Liver (tissue), 8 donors: ENCODE measurements at regions not wholly inside any gene's neighbourhood (a gene's known extent, or its start where the extent isn't known, plus 50 kb on each side); places are given as distances from the start of the nearest gene placed in this dataset.

Experiments
- DNase-seq: peaks from one replicate; pipeline ENCODE4 v3.0.0-alpha.2; 2017; ENCODE audit warnings: low spot score
- H3K27ac ChIP-seq, 2 donors: one replicate each; pipeline ENCODE4 v1.7.0; 2013; ENCODE audit warnings: inconsistent platforms in 2 of 2, low read length in 2 of 2, control low read depth in 1 of 2, low read depth in 1 of 2, mild to moderate bottlenecking in 1 of 2
- H3K27me3 ChIP-seq, 4 donors: one replicate each; pipeline versions ENCODE4 v1.6.1 to v1.7.0; 2013; ENCODE audit warnings: low read length in 3 of 4, inconsistent platforms in 1 of 4, mild to moderate bottlenecking in 1 of 4, moderate library complexity in 1 of 4; ENCODE audit not compliant: control insufficient read depth in 4 of 4, insufficient read depth in 4 of 4
- H3K36me3 ChIP-seq, 4 donors: one replicate each; pipeline versions ENCODE4 v1.6.1 to v1.7.0; 2013; ENCODE audit warnings: low read length in 3 of 4, mild to moderate bottlenecking in 3 of 4, low read depth in 1 of 4, moderate library complexity in 1 of 4; ENCODE audit not compliant: control insufficient read depth in 4 of 4, insufficient read depth in 3 of 4
- H3K4me1 ChIP-seq, 4 donors: one replicate each; pipeline versions ENCODE4 v1.6.1 to v1.7.0; 2013; ENCODE audit warnings: low read length in 3 of 4, mild to moderate bottlenecking in 3 of 4, moderate library complexity in 1 of 4; ENCODE audit not compliant: control insufficient read depth in 4 of 4, insufficient read depth in 4 of 4
- H3K4me3 ChIP-seq, 3 donors: one replicate each; pipeline versions ENCODE4 v1.6.1 to v1.7.0; 2013; ENCODE audit warnings: low read length in 3 of 3, control low read depth in 1 of 3, low read depth in 1 of 3, mild to moderate bottlenecking in 1 of 3
- H3K9ac ChIP-seq, 2 donors: one replicate each; pipeline ENCODE4 v1.7.0; 2013; ENCODE audit warnings: low read length in 2 of 2, mild to moderate bottlenecking in 2 of 2, moderate library complexity in 2 of 2, control low read depth in 1 of 2, low read depth in 1 of 2
- H3K9me3 ChIP-seq, 4 donors: one replicate each; pipeline versions ENCODE4 v1.6.1 to v1.7.0; 2013; ENCODE audit warnings: low read length in 3 of 4; ENCODE audit not compliant: control insufficient read depth in 4 of 4
- EGR1 ChIP-seq, 2 donors: IDR thresholded peaks; 2 replicates each; pipeline ENCODE4 v1.6.1; 2016 to 2018; ENCODE audit warnings: antibody characterized with exemption in 2 of 2, low read depth in 2 of 2
- FOXA1 ChIP-seq: IDR thresholded peaks from 2 replicates; pipeline ENCODE4 v1.6.1; 2016; ENCODE audit warnings: antibody characterized with exemption
- FOXA2 ChIP-seq: IDR thresholded peaks from 2 replicates; pipeline ENCODE4 v1.6.1; 2016; ENCODE audit warnings: antibody characterized with exemption
- GABPA ChIP-seq, 2 donors: IDR thresholded peaks in 1 of 2; conservative IDR thresholded peaks in 1 of 2; 2 replicates each; pipeline ENCODE4 v1.6.1; 2016; ENCODE audit warnings: antibody characterized with exemption in 2 of 2, mild to moderate bottlenecking in 1 of 2, moderate library complexity in 1 of 2
- HNF4A ChIP-seq, 2 donors: conservative IDR thresholded peaks; 2 replicates each; pipeline ENCODE4 v1.6.1; 2016; ENCODE audit warnings: antibody characterized with exemption in 2 of 2, mild to moderate bottlenecking in 2 of 2
- HNF4G ChIP-seq: IDR thresholded peaks from 2 replicates; pipeline ENCODE4 v1.6.1; 2016; ENCODE audit warnings: antibody characterized with exemption
- JUND ChIP-seq, 2 donors: IDR thresholded peaks; 2 replicates each; pipeline ENCODE4 v1.6.1; 2016; ENCODE audit warnings: antibody characterized with exemption in 2 of 2
- NR2F2 ChIP-seq: IDR thresholded peaks from 2 replicates; pipeline ENCODE4 v1.6.1; 2016; ENCODE audit warnings: antibody characterized with exemption
- RAD21 ChIP-seq, 2 donors: IDR thresholded peaks; 2 replicates each; pipeline ENCODE4 v1.6.1; 2016; ENCODE audit warnings: antibody characterized with exemption in 2 of 2, mild to moderate bottlenecking in 2 of 2
- RXRA ChIP-seq, 2 donors: IDR thresholded peaks; 2 replicates each; pipeline ENCODE4 v1.6.1; 2017 to 2018; ENCODE audit warnings: antibody characterized with exemption in 2 of 2, mild to moderate bottlenecking in 1 of 2
- SP1 ChIP-seq: IDR thresholded peaks from 2 replicates; pipeline ENCODE4 v1.6.1; 2018; ENCODE audit warnings: antibody characterized with exemption, mild to moderate bottlenecking
- TAF1 ChIP-seq: conservative IDR thresholded peaks from 2 replicates; pipeline ENCODE4 v1.6.1; 2016; ENCODE audit warnings: antibody characterized with exemption, mild to moderate bottlenecking
- YY1 ChIP-seq: IDR thresholded peaks from 2 replicates; pipeline ENCODE4 v1.6.1; 2016; ENCODE audit warnings: antibody characterized with exemption, mild to moderate bottlenecking
- WGBS: extraction: QIAGEN DNeasy Blood & Tissue Kit; methylation state at CpG from one replicate; pipeline ENCODE4 v1.1.7; 2013; 5-methylcytosine and 5-hydroxymethylcytosine counted together
- TF ChIP-seq, protein P1 (sequence below): IDR thresholded peaks from 2 replicates; pipeline ENCODE4 v1.6.1; 2016; ENCODE audit warnings: antibody characterized with exemption, mild to moderate bottlenecking
- TF ChIP-seq, protein P2 (sequence below): fragments of 150-350 bp; IDR thresholded peaks from 2 replicates; pipeline ENCODE4 v1.5.1; 2017; ENCODE audit warnings: improper control_type of control experiment, low read depth, low read length; ENCODE audit not compliant: missing input control
- TF ChIP-seq, protein P3 (sequence below): IDR thresholded peaks from 2 replicates; pipeline ENCODE4 v1.6.1; 2016; ENCODE audit warnings: antibody characterized with exemption
- TF ChIP-seq, protein P4 (sequence below): IDR thresholded peaks from 2 replicates; pipeline ENCODE4 v1.6.1; 2016; ENCODE audit warnings: antibody characterized with exemption
- TF ChIP-seq, protein P5 (sequence below): IDR thresholded peaks from 2 replicates; pipeline ENCODE4 v1.6.1; 2016; ENCODE audit warnings: antibody characterized with exemption
- donor health status: healthy.
- donor health status: healthy.
- donor health status: healthy.
- donor health status: healthy.
- donor health status: healthy.

DNA sequence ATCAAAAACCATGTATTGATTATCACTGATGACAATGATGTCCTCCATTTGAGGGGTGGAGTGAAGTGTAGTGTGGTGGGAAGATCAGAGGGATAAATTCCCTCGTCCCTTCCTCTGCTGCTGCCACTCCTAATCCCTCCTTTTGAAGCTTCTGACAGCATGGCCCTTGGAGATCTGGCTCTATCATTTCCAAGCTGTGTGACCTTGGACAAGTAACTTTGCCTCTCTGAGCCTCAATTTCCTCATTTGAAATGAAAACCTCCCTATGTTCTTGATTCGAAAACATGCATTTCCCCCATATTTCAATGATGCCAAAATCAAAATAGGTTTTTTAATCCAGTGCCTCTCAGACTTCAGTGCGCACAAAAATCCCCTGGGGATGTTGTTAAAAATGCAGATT, 231.6 kb downstream of the RBM19 start:
- DNase-seq, result no peak
- WGBS, result 70% methylated on average over 3 of the region's 3 CpGs
- no peak overlapping the region for H3K9ac ChIP-seq
- no peaks in the 10 kb centered on the region for H3K36me3 ChIP-seq
- H3K9me3 ChIP-seq, result no peaks in the 10 kb centered on the region
- no peaks in the 10 kb centered on the region for H3K4me1 ChIP-seq
- H3K27me3 ChIP-seq, result peaks cover 0 to 2% (median 0%) of the 10 kb centered on the region in 4 donors
- H3K4me3 ChIP-seq, result no peak overlapping the region
- H3K27ac ChIP-seq, result no peak overlapping the region
- no peak for TF ChIP-seq HNF4G
- no peak for TF ChIP-seq FOXA1
- no peak for TF ChIP-seq HNF4A (conservative IDR thresholded peaks at IDR 0.05)
- TF ChIP-seq, protein P1, sequence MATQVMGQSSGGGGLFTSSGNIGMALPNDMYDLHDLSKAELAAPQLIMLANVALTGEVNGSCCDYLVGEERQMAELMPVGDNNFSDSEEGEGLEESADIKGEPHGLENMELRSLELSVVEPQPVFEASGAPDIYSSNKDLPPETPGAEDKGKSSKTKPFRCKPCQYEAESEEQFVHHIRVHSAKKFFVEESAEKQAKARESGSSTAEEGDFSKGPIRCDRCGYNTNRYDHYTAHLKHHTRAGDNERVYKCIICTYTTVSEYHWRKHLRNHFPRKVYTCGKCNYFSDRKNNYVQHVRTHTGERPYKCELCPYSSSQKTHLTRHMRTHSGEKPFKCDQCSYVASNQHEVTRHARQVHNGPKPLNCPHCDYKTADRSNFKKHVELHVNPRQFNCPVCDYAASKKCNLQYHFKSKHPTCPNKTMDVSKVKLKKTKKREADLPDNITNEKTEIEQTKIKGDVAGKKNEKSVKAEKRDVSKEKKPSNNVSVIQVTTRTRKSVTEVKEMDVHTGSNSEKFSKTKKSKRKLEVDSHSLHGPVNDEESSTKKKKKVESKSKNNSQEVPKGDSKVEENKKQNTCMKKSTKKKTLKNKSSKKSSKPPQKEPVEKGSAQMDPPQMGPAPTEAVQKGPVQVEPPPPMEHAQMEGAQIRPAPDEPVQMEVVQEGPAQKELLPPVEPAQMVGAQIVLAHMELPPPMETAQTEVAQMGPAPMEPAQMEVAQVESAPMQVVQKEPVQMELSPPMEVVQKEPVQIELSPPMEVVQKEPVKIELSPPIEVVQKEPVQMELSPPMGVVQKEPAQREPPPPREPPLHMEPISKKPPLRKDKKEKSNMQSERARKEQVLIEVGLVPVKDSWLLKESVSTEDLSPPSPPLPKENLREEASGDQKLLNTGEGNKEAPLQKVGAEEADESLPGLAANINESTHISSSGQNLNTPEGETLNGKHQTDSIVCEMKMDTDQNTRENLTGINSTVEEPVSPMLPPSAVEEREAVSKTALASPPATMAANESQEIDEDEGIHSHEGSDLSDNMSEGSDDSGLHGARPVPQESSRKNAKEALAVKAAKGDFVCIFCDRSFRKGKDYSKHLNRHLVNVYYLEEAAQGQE, result no peak
- no peak for TF ChIP-seq RAD21 (IDR thresholded peaks at IDR 0.05)
- no peak for TF ChIP-seq JUND (IDR thresholded peaks at IDR 0.05)
- no peak for TF ChIP-seq RXRA (IDR thresholded peaks at IDR 0.05)
- no peak for TF ChIP-seq SP1
- TF ChIP-seq FOXA2, result no peak
- TF ChIP-seq, protein P2, sequence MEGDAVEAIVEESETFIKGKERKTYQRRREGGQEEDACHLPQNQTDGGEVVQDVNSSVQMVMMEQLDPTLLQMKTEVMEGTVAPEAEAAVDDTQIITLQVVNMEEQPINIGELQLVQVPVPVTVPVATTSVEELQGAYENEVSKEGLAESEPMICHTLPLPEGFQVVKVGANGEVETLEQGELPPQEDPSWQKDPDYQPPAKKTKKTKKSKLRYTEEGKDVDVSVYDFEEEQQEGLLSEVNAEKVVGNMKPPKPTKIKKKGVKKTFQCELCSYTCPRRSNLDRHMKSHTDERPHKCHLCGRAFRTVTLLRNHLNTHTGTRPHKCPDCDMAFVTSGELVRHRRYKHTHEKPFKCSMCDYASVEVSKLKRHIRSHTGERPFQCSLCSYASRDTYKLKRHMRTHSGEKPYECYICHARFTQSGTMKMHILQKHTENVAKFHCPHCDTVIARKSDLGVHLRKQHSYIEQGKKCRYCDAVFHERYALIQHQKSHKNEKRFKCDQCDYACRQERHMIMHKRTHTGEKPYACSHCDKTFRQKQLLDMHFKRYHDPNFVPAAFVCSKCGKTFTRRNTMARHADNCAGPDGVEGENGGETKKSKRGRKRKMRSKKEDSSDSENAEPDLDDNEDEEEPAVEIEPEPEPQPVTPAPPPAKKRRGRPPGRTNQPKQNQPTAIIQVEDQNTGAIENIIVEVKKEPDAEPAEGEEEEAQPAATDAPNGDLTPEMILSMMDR, result no peak
- TF ChIP-seq NR2F2, result no peak
- TF ChIP-seq, protein P3, sequence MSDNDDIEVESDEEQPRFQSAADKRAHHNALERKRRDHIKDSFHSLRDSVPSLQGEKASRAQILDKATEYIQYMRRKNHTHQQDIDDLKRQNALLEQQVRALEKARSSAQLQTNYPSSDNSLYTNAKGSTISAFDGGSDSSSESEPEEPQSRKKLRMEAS, result no peak
- no peak for TF ChIP-seq EGR1 (IDR thresholded peaks at IDR 0.05; ENCODE audit: low read depth in 2 of 2)
- no peak for TF ChIP-seq YY1
- no peak for TF ChIP-seq TAF1
- TF ChIP-seq, protein P4, sequence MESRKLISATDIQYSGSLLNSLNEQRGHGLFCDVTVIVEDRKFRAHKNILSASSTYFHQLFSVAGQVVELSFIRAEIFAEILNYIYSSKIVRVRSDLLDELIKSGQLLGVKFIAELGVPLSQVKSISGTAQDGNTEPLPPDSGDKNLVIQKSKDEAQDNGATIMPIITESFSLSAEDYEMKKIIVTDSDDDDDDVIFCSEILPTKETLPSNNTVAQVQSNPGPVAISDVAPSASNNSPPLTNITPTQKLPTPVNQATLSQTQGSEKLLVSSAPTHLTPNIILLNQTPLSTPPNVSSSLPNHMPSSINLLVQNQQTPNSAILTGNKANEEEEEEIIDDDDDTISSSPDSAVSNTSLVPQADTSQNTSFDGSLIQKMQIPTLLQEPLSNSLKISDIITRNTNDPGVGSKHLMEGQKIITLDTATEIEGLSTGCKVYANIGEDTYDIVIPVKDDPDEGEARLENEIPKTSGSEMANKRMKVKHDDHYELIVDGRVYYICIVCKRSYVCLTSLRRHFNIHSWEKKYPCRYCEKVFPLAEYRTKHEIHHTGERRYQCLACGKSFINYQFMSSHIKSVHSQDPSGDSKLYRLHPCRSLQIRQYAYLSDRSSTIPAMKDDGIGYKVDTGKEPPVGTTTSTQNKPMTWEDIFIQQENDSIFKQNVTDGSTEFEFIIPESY, result no peak
- TF ChIP-seq GABPA (IDR thresholded peaks at IDR 0.05 in 1 of 2, conservative IDR thresholded peaks at IDR 0.05 in 1 of 2), result no peak
- TF ChIP-seq, protein P5, sequence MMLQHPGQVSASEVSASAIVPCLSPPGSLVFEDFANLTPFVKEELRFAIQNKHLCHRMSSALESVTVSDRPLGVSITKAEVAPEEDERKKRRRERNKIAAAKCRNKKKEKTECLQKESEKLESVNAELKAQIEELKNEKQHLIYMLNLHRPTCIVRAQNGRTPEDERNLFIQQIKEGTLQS, result no peak
